ENCODE measurements at regions not wholly inside any gene's neighbourhood (a gene's known extent, or its start where the extent isn't known, plus 50 kb on each side); places are given as distances from the start of the nearest gene placed in this dataset.

GRCh38 chr5:9775339-9775738 is 145.2 kb upstream of the TAS2R1 start:
- no peak overlapping the region for H3K4me3 ChIP-seq
- H3K4me2 ChIP-seq, result no peak overlapping the region
- no peak for FAIRE-seq
- no peak for ATAC-seq
- no peak for DNase-seq (ENCODE audit: low read depth in 1 of 2, low spot score in 1 of 2)
- no peak for TF ChIP-seq REST (IDR thresholded peaks at IDR 0.05)
- TF ChIP-seq NFE2L2 (conservative IDR thresholded peaks at IDR 0.05; ENCODE audit: low read length), result peak; percentile 53; the same call in 1 of the 2 replicates
- no peak for TF ChIP-seq HES2 (IDR thresholded peaks at IDR 0.05)
- TF ChIP-seq MAFK (IDR thresholded peaks at IDR 0.05; ENCODE audit: partially characterized antibody), result peak; percentile 68
- H3K4me1 ChIP-seq, result no peaks in the 10 kb centered on the region
- ChIA-PET CTCF (no interaction called here), POLR2A (no interaction called here)
- no peaks in the 10 kb centered on the region; the same call in 2 of the 3 replicates for H3K9me3 ChIP-seq
- H3K27ac ChIP-seq, result no peak overlapping the region

GRCh38 chr5:9774472-9775079 is 144.4 kb upstream of the TAS2R1 start:
- H3K27ac ChIP-seq, result no peak overlapping the region
- FAIRE-seq (no peak), DNase-seq (ENCODE audit: low read depth in 1 of 2, low spot score in 1 of 2) (peak in 1 of 2 experiments; percentile 9), ATAC-seq (no peak)
- ChIA-PET POLR2A (no interaction called here), CTCF (no interaction called here)
- H3K4me3 ChIP-seq, result no peak overlapping the region
- H3K4me1 ChIP-seq, result no peaks in the 10 kb centered on the region
- WGBS (ENCODE audit: missing lambda C conversion rate), result 26% methylated on average over 3 of the region's 3 CpGs
- H3K4me2 ChIP-seq, result no peak overlapping the region
- no peaks in the 10 kb centered on the region; the same call in 2 of the 3 replicates for H3K9me3 ChIP-seq
- peak in 1 of 2 experiments; percentile 19; a peak in 1 of 5 replicates for TF ChIP-seq RAD21 (conservative IDR thresholded peaks at IDR 0.05 in 1 of 2, IDR thresholded peaks at IDR 0.05 in 1 of 2)
- TF ChIP-seq EP300 (IDR thresholded peaks at IDR 0.05), result no peak

GRCh38 chr5:9771079-9771478 is 140.9 kb upstream of the TAS2R1 start:
- no peak for DNase-seq (ENCODE audit: low read depth in 1 of 2, low spot score in 1 of 2)
- ATAC-seq, result no peak
- no peak for FAIRE-seq
- H3K9me3 ChIP-seq, result no peaks in the 10 kb centered on the region
- TF ChIP-seq USF2 (IDR thresholded peaks at IDR 0.05), result peak; percentile 43; the same call in 1 of the 2 replicates
- no peak for TF ChIP-seq FOSB (CRISPR knock-in tag; IDR thresholded peaks at IDR 0.05)
- no peak for TF ChIP-seq KDM1A (IDR thresholded peaks at IDR 0.05; ENCODE audit: low read depth)
- no peak for TF ChIP-seq NR3C1 (IDR thresholded peaks at IDR 0.05)
- no peak for TF ChIP-seq CBX2 (IDR thresholded peaks at IDR 0.05; ENCODE audit: borderline replicate concordance, low read depth)
- TF ChIP-seq ZC3H11A (IDR thresholded peaks at IDR 0.05), result no peak
- CTCF ChIA-PET, result no interaction called here
- POLR2A ChIA-PET, result no interaction called here
- no peak overlapping the region for H3K27ac ChIP-seq
- H3K4me2 ChIP-seq, result no peak overlapping the region
- H3K4me1 ChIP-seq, result no peaks in the 10 kb centered on the region
- H3K4me3 ChIP-seq, result no peak overlapping the region
- WGBS (ENCODE audit: missing lambda C conversion rate), result 2% methylated on average over 1 of the region's 1 CpG

- FAIRE-seq (no peak), DNase-seq (ENCODE audit: low read depth in 1 of 2, low spot score in 1 of 2) (no peak), ATAC-seq (peak in 1 of 2 experiments; percentile 41; a peak in 2 of 6 replicates)
- Histone ChIP-seq H3K4me2 (no peak overlapping the region), H3K4me1 (no peaks in the 10 kb centered on the region), H3K9me3 (no peaks in the 10 kb centered on the region), H3K27ac (no peak overlapping the region), H3K4me3 (no peak overlapping the region)
- CTCF ChIA-PET, result no interaction called here
- 7% methylated on average over 3 of the region's 3 CpGs for WGBS (ENCODE audit: missing lambda C conversion rate)
- POLR2A ChIA-PET, result no interaction called here
- TF ChIP-seq ATOH8 (CRISPR knock-in tag; IDR thresholded peaks at IDR 0.05; ENCODE audit: low read depth) (no peak), RCOR1 (IDR thresholded peaks at IDR 0.05; ENCODE audit: low read depth, low read length) (no peak), MYC (IDR thresholded peaks at IDR 0.05; ENCODE audit: borderline replicate concordance, low read length) (no peak), HOXB5 (CRISPR knock-in tag; IDR thresholded peaks at IDR 0.05) (no peak), JUN (IDR thresholded peaks at IDR 0.05) (no peak), FOSL2 (IDR thresholded peaks at IDR 0.05) (no peak), FOSL2 (CRISPR knock-in tag; IDR thresholded peaks at IDR 0.05) (no peak), RFX5 (IDR thresholded peaks at IDR 0.05) (no peak), TFCP2L1 (CRISPR knock-in tag; IDR thresholded peaks at IDR 0.05) (no peak), NFE2L2 (conservative IDR thresholded peaks at IDR 0.05; ENCODE audit: low read length) (no peak), RNF2 (IDR thresholded peaks at IDR 0.05; ENCODE audit: borderline replicate concordance, low read depth) (no peak), FOSB (CRISPR knock-in tag; IDR thresholded peaks at IDR 0.05) (no peak), HEYL (CRISPR knock-in tag; IDR thresholded peaks at IDR 0.05) (no peak), MAX (IDR thresholded peaks at IDR 0.05) (no peak), CTCF (IDR thresholded peaks at IDR 0.05) (no peak)
Observed at GRCh38 chr5:9766581-9766980, 136.4 kb upstream of the TAS2R1 start.
